PFSK-1 (cell line): ENCODE measurements at regions not wholly inside any gene's neighbourhood (a gene's known extent, or its start where the extent isn't known, plus 50 kb on each side); places are given as distances from the start of the nearest gene placed in this dataset.

Experiments used
- POLR2AphosphoS5 ChIP-seq: IDR thresholded peaks from 2 replicates; pipeline ENCODE4 v1.6.1; 2012; ENCODE audit warnings: low read depth, mild to moderate bottlenecking, control low read depth, low read length, moderate library complexity
- SIN3A ChIP-seq: IDR thresholded peaks from 2 replicates; pipeline ENCODE4 v1.6.1; 2012; ENCODE audit warnings: mild to moderate bottlenecking, low read length, moderate library complexity, borderline replicate concordance; ENCODE audit not compliant: insufficient read depth

GRCh38 chr2:195003881-195004471, 653.0 kb upstream of the SLC39A10 start:
- TF ChIP-seq POLR2AphosphoS5 (no peak), SIN3A (no peak)
